GM12878 (cell line): ENCODE measurements at regions not wholly inside any gene's neighbourhood (a gene's known extent, or its start where the extent isn't known, plus 50 kb on each side); places are given as distances from the start of the nearest gene placed in this dataset.

Experiments used
- ATAC-seq: fragments of 200-7000 bp; cut with Tn5 transposase; 3 replicates; pipeline ENCODE4 v1.9.1; 2020; ENCODE audit warnings: mild to moderate bottlenecking, moderate library complexity
- BruUV-seq: library from RNA; stranded (reverse); fragments of 400-500 nt; replicated peaks from 2 replicates; lab custom pipeline; 2021; lab: Mats Ljungman, UMichigan
- CTCF ChIA-PET: fragments of 300-600 bp; sonication (Branson Sonifier 250); formaldehyde crosslinking; extraction: SDS; loops from one replicate; lab custom pipeline; 2021; ENCODE audit warnings: inconsistent platforms; lab: Yijun Ruan, JAX
- POLR2A ChIA-PET: fragments of 350-600 bp; formaldehyde crosslinking; extraction: SDS; loops from one replicate; lab custom pipeline; 2021; ENCODE audit warnings: inconsistent platforms; lab: Charles Lee
- RAD21 ChIA-PET: fragments of 300-600 bp; sonication (Branson Sonifier 250); formaldehyde crosslinking; loops from one replicate; lab custom pipeline; 2023; ENCODE audit warnings: antibody characterized with exemption; ENCODE audit not compliant: unreplicated experiment; lab: Charles Lee
- SMC1A ChIA-PET: fragments of 300-600 bp; sonication (Branson Sonifier 250); formaldehyde crosslinking; loops from one replicate; lab custom pipeline; 2023; ENCODE audit not compliant: unreplicated experiment, uncharacterized antibody; lab: Charles Lee
- DNase-seq: peaks from one replicate; pipeline ENCODE4 v3.0.0-alpha.2; 2011; ENCODE audit warnings: low read depth, low spot score
- FAIRE-seq: peaks from 3 replicates; lab custom pipeline; 2011; peaks lifted over from hg19 to GRCh38; lab: Jason Lieb, UNC
- H2AFZ ChIP-seq: 2 replicates; pipeline ENCODE4 v1.6.0; 2011; ENCODE audit warnings: low read depth, low read length, control low read depth; ENCODE audit not compliant: control insufficient read depth
- H3K27ac ChIP-seq: 2 replicates; pipeline ENCODE4 v1.5.1; 2011; ENCODE audit warnings: control low read depth; ENCODE audit not compliant: control insufficient read depth, insufficient read depth
- H3K27me3 ChIP-seq, 2 experiments: replicated peaks in 1 of 2; 2 replicates each; pipeline versions ENCODE4 v1.6.0 to v1.6.1; 2011; ENCODE audit warnings: low read length in 1 of 2; ENCODE audit not compliant: control insufficient read depth in 2 of 2, insufficient read depth in 2 of 2
- H3K36me3 ChIP-seq, 2 experiments: 2 replicates each; pipeline ENCODE4 v1.5.1; 2011; ENCODE audit warnings: low read length in 1 of 2; ENCODE audit not compliant: control insufficient read depth in 2 of 2, insufficient read depth in 2 of 2
- H3K4me1 ChIP-seq: 2 replicates; pipeline ENCODE4 v1.6.1; 2011; ENCODE audit warnings: mild to moderate bottlenecking, low read length, moderate library complexity, mixed read lengths; ENCODE audit not compliant: control insufficient read depth, insufficient read depth
- H3K4me2 ChIP-seq: 2 replicates; pipeline ENCODE4 v1.6.0; 2011; ENCODE audit warnings: control low read depth; ENCODE audit not compliant: control insufficient read depth, insufficient read depth
- H3K4me3 ChIP-seq: fragments of 200-600 bp; sonication (generic); 2 replicates; pipeline ENCODE4 v1.5.1; 2016
- H3K79me2 ChIP-seq: 2 replicates; pipeline ENCODE4 v1.6.0; 2011; ENCODE audit warnings: low read length; ENCODE audit not compliant: control insufficient read depth, insufficient read depth
- H3K9ac ChIP-seq: 2 replicates; pipeline ENCODE4 v1.8.0; 2011; ENCODE audit warnings: low read length, control low read depth, mixed read lengths; ENCODE audit not compliant: control insufficient read depth, insufficient read depth
- H3K9me3 ChIP-seq: replicated peaks from 3 replicates; pipeline ENCODE4 v1.5.1; 2011; ENCODE audit warnings: mild to moderate bottlenecking, low read length; ENCODE audit not compliant: control insufficient read depth, insufficient read depth
- H4K20me1 ChIP-seq: 2 replicates; pipeline ENCODE4 v1.6.0; 2011; ENCODE audit not compliant: control insufficient read depth, insufficient read depth
- CHD1 ChIP-seq: IDR thresholded peaks from 2 replicates; pipeline ENCODE4 v1.6.1; 2012; ENCODE audit warnings: low read depth, low read length, improper control_type of control experiment
- IKZF1 ChIP-seq: fragments of 450-650 bp; conservative IDR thresholded peaks from 2 replicates; pipeline ENCODE4 v1.6.1; 2017; ENCODE audit warnings: antibody characterized with exemption, mild to moderate bottlenecking
- KDM1A ChIP-seq: fragments of 200-600 bp; sonication (generic); IDR thresholded peaks from 2 replicates; pipeline ENCODE4 v1.6.1; 2016; ENCODE audit warnings: borderline replicate concordance
- MEF2B ChIP-seq: fragments of 450-650 bp; IDR thresholded peaks from 2 replicates; pipeline ENCODE4 v1.6.1; 2018; ENCODE audit warnings: mild to moderate bottlenecking, moderate library complexity; ENCODE audit not compliant: partially characterized antibody, poor library complexity, severe bottlenecking
- MTA2 ChIP-seq: fragments of 450-650 bp; IDR thresholded peaks from 2 replicates; pipeline ENCODE4 v1.6.1; 2016; ENCODE audit warnings: low read depth, mild to moderate bottlenecking, moderate library complexity
- MYC ChIP-seq: IDR thresholded peaks from 2 replicates; pipeline ENCODE4 v1.6.1; 2011; ENCODE audit warnings: mild to moderate bottlenecking, low read length, moderate library complexity, inconsistent platforms; ENCODE audit not compliant: insufficient read depth, insufficient replicate concordance, insufficient read length, severe bottlenecking
- NFYA ChIP-seq: IDR thresholded peaks from 2 replicates; pipeline ENCODE4 v1.6.1; 2011; ENCODE audit warnings: low read depth, mild to moderate bottlenecking, low read length, improper control_type of control experiment, borderline replicate concordance
- RAD51 ChIP-seq: fragments of 450-650 bp; IDR thresholded peaks from 2 replicates; pipeline ENCODE4 v1.6.1; 2016; ENCODE audit warnings: moderate library complexity, mild to moderate bottlenecking, inconsistent platforms
- TBL1XR1 ChIP-seq: IDR thresholded peaks from 2 replicates; pipeline ENCODE4 v1.6.1; 2012; ENCODE audit warnings: low read depth, low read length, improper control_type of control experiment
- ZNF24 ChIP-seq: fragments of 450-650 bp; IDR thresholded peaks from 2 replicates; pipeline ENCODE4 v1.6.1; 2017; ENCODE audit warnings: antibody characterized with exemption, mild to moderate bottlenecking
- ZNF384 ChIP-seq: IDR thresholded peaks from 2 replicates; pipeline ENCODE4 v1.6.1; 2012; ENCODE audit warnings: low read depth, mild to moderate bottlenecking, low read length, improper control_type of control experiment, borderline replicate concordance
- WGBS: methylation state at CpG from one replicate; pipeline ENCODE4 v1.1.6; 2016; ENCODE audit warnings: low lambda C conversion rate; ENCODE audit not compliant: insufficient replicate concordance, insufficient coverage; ENCODE audit errors: missing lambda C conversion rate; 5-methylcytosine and 5-hydroxymethylcytosine counted together
- in situ Hi-C: fragments of 300-500 bp; cut with MboI; formaldehyde crosslinking; loops from 9 replicates; pipeline ENCODE4 v1.14.3; 2018; ENCODE audit warnings: mixed read lengths
- intact Hi-C: fragments of 100-400 bp; cut with micrococcal nuclease; formaldehyde crosslinking; loops from one replicate; pipeline ENCODE4 v1.14.2; 2022; ENCODE audit not compliant: unreplicated experiment

GRCh38 chr2:105569606-105570005, 170.8 kb upstream of the FHL2 start (continued):
- TF ChIP-seq RAD51 (no peak), NFYA (no peak), KDM1A (no peak), MEF2B (no peak), IKZF1 (no peak), MYC (no peak)

DNA sequence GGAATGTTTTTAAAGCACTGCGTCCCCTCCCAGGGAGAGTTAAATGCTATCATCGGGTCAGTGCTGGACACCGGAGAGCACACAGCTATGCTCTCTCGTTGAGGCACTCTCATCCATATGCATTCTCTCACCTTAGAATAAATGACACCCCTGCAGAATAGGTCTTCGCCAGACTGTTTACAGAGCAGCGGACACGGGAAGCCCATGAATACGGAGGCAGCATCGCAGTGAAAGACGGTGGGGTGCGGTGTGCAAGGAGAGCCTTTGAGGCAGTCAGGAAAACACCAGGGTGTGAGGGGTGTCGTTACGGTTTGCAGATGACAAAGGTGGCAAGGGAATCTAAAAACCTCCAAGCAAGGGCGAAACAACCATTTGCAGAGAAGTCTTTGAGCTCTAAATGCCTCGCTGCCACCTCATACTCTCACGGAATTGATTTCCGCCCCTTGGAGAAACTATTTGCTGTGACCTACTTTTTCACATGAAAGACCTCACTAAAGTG, 169.2 kb upstream of the FHL2 start:
- ChIA-PET POLR2A (no interaction called here), SMC1A (no interaction called here), RAD21 (no interaction called here), CTCF (no interaction called here)
- Histone ChIP-seq H2AFZ (no peak overlapping the region), H3K27me3 (no peaks in the 10 kb centered on the region; a peak in 1 of 4 replicates), H3K9me3 (no peaks in the 10 kb centered on the region), H4K20me1 (no peaks in the 10 kb centered on the region), H3K79me2 (no peaks in the 10 kb centered on the region), H3K9ac (no peak overlapping the region), H3K4me2 (no peak overlapping the region), H3K36me3 (no peaks in the 10 kb centered on the region), H3K4me3 (no peak overlapping the region), H3K27ac (no peak overlapping the region), H3K4me1 (no peaks in the 10 kb centered on the region)
- ATAC-seq (no peak), DNase-seq (no peak), FAIRE-seq (no peak)
- WGBS = 60% methylated on average over 17 of the region's 17 CpGs
- TF ChIP-seq CHD1 (no peak), ZNF24 (no peak), MTA2 (no peak), TBL1XR1 (no peak), ZNF384 (no peak)
- no TSS peak for BruUV-seq
- in situ Hi-C loops (no loop called here), intact Hi-C loops (no loop called here)
